Muscle of back (tissue), 3 donors: ENCODE measurements at regions not wholly inside any gene's neighbourhood (a gene's known extent, or its start where the extent isn't known, plus 50 kb on each side); places are given as distances from the start of the nearest gene placed in this dataset.

Experiments
- DNase-seq, 3 donors: peaks; one replicate each; pipeline versions ENCODE4 v3.0.0 to v3.0.0-alpha.2; 2013

- no peak for DNase-seq
These were observed 334.1 kb upstream of the RGS6 start for GRCh38 chr14:71597955-71598660.

GRCh38 chr14:71600309-71600708 is 331.9 kb upstream of the RGS6 start:
- DNase-seq: no peak

- DNase-seq: no peak
These were observed 329.7 kb upstream of the RGS6 start for GRCh38 chr14:71602524-71602923.

GRCh38 chr14:71604231-71604630 is 328.0 kb upstream of the RGS6 start:
- no peak for DNase-seq

- no peak for DNase-seq
These were observed 326.2 kb upstream of the RGS6 start for GRCh38 chr14:71606064-71606463.

- DNase-seq: no peak
These were observed 325.7 kb upstream of the RGS6 start for GRCh38 chr14:71606575-71606974.

- DNase-seq: no peak
These were observed 325.2 kb upstream of the RGS6 start for GRCh38 chr14:71607056-71607455.

DNA sequence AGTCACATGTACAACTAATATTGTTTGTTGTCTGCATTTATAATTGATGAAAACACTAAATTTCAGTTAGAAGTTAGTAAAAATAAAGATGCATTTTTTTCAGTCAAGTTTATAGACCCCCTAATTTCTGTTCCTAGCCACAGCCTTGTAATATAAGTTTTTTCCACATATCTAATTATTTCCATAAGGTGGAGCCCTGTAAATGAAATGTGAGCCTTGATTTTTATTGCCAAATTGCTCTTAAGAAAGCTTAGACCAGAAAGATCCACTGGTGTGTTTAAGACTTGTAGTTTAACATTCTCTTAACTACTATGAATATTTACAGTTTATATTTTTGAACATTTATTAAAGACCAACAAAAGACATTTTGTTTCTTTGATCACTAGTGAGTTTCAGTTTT is 322.1 kb upstream of the RGS6 start:
- peak in 1 of 3 donors; percentile 52 for DNase-seq

- DNase-seq: peak in 1 of 3 donors; percentile 17
These were observed 321.4 kb upstream of the RGS6 start for GRCh38 chr14:71610797-71611196.

GRCh38 chr14:71613168-71613567 is 319.1 kb upstream of the RGS6 start:
- no peak for DNase-seq

DNA sequence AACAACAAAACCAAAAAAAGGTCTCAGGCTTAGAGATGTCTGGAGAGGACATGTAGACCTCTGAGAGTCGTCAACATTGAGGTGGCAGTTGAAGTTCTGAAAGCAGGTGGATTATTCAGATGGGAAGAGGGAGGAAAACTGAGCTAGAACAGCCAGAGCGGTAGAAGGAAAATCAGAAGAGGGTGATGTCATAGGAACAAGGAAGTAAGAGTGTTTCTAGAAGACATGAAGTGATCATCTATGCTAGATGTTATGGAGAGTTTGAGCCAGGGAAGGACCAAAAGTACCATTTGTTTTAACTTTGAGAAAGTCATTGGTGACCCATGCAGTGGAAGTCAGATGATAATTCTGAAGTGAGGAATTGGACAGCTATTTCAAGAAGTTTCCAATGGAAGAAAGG is 316.2 kb upstream of the RGS6 start:
- no peak for DNase-seq

DNA sequence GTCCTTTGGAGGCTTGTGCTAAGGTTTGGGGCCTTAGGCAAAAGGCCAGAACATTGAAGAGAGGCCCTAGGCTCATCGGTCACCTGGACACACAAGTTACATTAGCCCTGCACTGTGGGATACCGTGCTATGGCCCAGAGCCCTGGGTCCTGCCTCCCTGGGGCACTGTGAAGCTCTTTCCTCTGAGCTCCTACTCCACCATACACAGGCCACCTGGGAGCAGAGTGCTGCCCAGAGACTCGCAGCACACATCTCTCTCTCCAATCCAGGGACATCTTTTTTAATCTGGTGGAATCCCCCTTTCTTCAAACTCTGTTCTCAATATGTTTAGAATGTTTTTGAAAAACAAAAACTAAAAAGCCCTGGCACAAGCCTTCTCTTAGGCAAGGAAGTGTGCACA is 314.2 kb upstream of the RGS6 start:
- no peak for DNase-seq

- no peak for DNase-seq
These were observed 313.5 kb upstream of the RGS6 start for GRCh38 chr14:71618716-71619115.

DNA sequence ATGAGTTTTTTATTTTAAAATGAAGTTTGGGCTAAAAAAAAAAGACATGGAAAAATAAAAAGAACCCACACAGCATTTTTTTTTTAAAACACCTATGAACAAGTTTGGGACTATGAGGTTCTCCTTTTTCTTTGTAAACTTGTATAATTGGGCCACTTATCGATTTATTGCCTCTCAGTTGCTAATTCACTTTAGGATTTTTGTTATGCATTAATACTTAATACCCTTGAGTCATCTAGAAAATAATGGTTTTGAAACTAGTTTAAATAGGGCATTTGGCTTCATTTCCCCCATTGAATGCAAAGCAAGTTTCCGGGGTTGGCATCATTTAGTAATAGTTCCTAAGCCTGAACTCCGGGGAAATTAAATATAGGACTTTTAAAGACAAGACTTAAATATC is 312.8 kb upstream of the RGS6 start:
- DNase-seq: no peak

GRCh38 chr14:71620401-71620800 is 311.8 kb upstream of the RGS6 start:
- no peak for DNase-seq

GRCh38 chr14:71621276-71621675 is 311.0 kb upstream of the RGS6 start:
- DNase-seq: no peak

GRCh38 chr14:71621980-71622605 is 310.1 kb upstream of the RGS6 start:
- DNase-seq: no peak

GRCh38 chr14:71623939-71624338 is 308.3 kb upstream of the RGS6 start:
- no peak for DNase-seq

DNA sequence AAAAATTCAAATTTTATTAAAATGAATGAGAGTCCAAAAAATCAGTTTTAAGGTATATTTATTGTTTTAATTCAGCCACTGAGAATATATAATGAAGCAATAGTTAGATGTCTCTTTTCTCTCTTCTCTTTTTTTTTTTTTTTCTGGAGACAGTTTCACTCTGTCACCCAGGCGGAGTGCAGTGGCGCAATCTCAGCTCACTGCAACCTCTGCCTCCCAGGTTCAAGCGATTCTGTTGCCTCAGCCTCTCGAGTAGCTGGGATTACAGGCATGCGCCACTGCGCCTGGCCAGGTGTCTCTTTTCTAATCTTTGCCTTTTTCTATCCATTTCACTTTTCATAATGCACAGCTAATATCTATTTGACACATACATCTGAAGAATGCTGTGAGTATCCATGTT is 307.1 kb upstream of the RGS6 start:
- DNase-seq: no peak

DNA sequence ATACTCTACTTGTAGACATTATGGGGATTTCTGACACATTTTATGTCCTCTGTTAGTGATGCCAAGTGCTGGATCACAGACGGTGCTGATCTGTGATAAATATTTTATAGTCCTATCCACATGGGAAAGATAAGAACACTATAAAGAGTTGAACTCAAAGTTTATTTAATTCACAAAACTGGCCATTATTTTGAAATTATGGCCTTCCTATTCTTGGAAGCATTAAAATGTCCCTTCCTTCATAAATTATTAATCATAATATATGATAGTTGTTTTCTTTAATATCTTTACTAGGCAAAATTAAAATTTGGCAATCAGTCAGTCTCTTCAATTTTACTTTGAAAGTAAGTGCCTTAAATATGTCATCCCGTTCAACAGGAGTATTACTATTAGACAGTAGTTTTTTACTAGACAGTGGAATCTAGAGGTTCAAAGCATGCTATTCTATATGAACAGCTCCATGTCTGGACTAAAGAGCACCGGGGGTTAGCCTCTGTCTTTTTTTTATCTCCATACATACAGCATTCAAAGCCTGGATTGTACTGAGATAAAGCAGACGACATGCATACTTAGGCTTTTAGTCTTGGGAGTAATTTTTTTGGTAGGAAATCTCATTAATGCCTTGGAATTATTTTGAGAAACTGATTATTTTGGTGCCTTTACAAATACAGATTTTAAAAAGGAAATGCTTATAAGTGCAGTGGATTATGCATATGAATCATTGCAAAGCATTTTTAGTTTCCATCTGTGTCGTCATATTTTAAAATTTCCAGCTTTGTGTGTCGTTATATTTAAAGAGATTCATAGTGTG is 306.1 kb upstream of the RGS6 start:
- DNase-seq: peak in 1 of 3 donors; percentile 11

GRCh38 chr14:71628433-71628832 is 303.8 kb upstream of the RGS6 start:
- no peak for DNase-seq

GRCh38 chr14:71629250-71629649 is 303.0 kb upstream of the RGS6 start:
- no peak for DNase-seq
